Liver (tissue), 8 donors: ENCODE measurements at regions not wholly inside any gene's neighbourhood (a gene's known extent, or its start where the extent isn't known, plus 50 kb on each side); places are given as distances from the start of the nearest gene placed in this dataset.

Source experiments
- DNase-seq: peaks from one replicate; pipeline ENCODE4 v3.0.0-alpha.2; 2017; ENCODE audit warnings: low spot score
- H3K27ac ChIP-seq, 2 donors: one replicate each; pipeline ENCODE4 v1.7.0; 2013; ENCODE audit warnings: inconsistent platforms in 2 of 2, low read length in 2 of 2, control low read depth in 1 of 2, low read depth in 1 of 2, mild to moderate bottlenecking in 1 of 2
- H3K27me3 ChIP-seq, 4 donors: one replicate each; pipeline versions ENCODE4 v1.6.1 to v1.7.0; 2013; ENCODE audit warnings: low read length in 3 of 4, inconsistent platforms in 1 of 4, mild to moderate bottlenecking in 1 of 4, moderate library complexity in 1 of 4; ENCODE audit not compliant: control insufficient read depth in 4 of 4, insufficient read depth in 4 of 4
- H3K36me3 ChIP-seq, 4 donors: one replicate each; pipeline versions ENCODE4 v1.6.1 to v1.7.0; 2013; ENCODE audit warnings: low read length in 3 of 4, mild to moderate bottlenecking in 3 of 4, low read depth in 1 of 4, moderate library complexity in 1 of 4; ENCODE audit not compliant: control insufficient read depth in 4 of 4, insufficient read depth in 3 of 4
- H3K4me1 ChIP-seq, 4 donors: one replicate each; pipeline versions ENCODE4 v1.6.1 to v1.7.0; 2013; ENCODE audit warnings: low read length in 3 of 4, mild to moderate bottlenecking in 3 of 4, moderate library complexity in 1 of 4; ENCODE audit not compliant: control insufficient read depth in 4 of 4, insufficient read depth in 4 of 4
- H3K4me3 ChIP-seq, 3 donors: one replicate each; pipeline versions ENCODE4 v1.6.1 to v1.7.0; 2013; ENCODE audit warnings: low read length in 3 of 3, control low read depth in 1 of 3, low read depth in 1 of 3, mild to moderate bottlenecking in 1 of 3
- H3K9ac ChIP-seq, 2 donors: one replicate each; pipeline ENCODE4 v1.7.0; 2013; ENCODE audit warnings: low read length in 2 of 2, mild to moderate bottlenecking in 2 of 2, moderate library complexity in 2 of 2, control low read depth in 1 of 2, low read depth in 1 of 2
- H3K9me3 ChIP-seq, 4 donors: one replicate each; pipeline versions ENCODE4 v1.6.1 to v1.7.0; 2013; ENCODE audit warnings: low read length in 3 of 4; ENCODE audit not compliant: control insufficient read depth in 4 of 4
- EGR1 ChIP-seq, 2 donors: IDR thresholded peaks; 2 replicates each; pipeline ENCODE4 v1.6.1; 2016 to 2018; ENCODE audit warnings: antibody characterized with exemption in 2 of 2, low read depth in 2 of 2
- FOXA1 ChIP-seq: IDR thresholded peaks from 2 replicates; pipeline ENCODE4 v1.6.1; 2016; ENCODE audit warnings: antibody characterized with exemption
- FOXA2 ChIP-seq: IDR thresholded peaks from 2 replicates; pipeline ENCODE4 v1.6.1; 2016; ENCODE audit warnings: antibody characterized with exemption
- GABPA ChIP-seq, 2 donors: IDR thresholded peaks in 1 of 2; conservative IDR thresholded peaks in 1 of 2; 2 replicates each; pipeline ENCODE4 v1.6.1; 2016; ENCODE audit warnings: antibody characterized with exemption in 2 of 2, mild to moderate bottlenecking in 1 of 2, moderate library complexity in 1 of 2
- HNF4A ChIP-seq, 2 donors: conservative IDR thresholded peaks; 2 replicates each; pipeline ENCODE4 v1.6.1; 2016; ENCODE audit warnings: antibody characterized with exemption in 2 of 2, mild to moderate bottlenecking in 2 of 2
- HNF4G ChIP-seq: IDR thresholded peaks from 2 replicates; pipeline ENCODE4 v1.6.1; 2016; ENCODE audit warnings: antibody characterized with exemption
- JUND ChIP-seq, 2 donors: IDR thresholded peaks; 2 replicates each; pipeline ENCODE4 v1.6.1; 2016; ENCODE audit warnings: antibody characterized with exemption in 2 of 2
- NR2F2 ChIP-seq: IDR thresholded peaks from 2 replicates; pipeline ENCODE4 v1.6.1; 2016; ENCODE audit warnings: antibody characterized with exemption
- RAD21 ChIP-seq, 2 donors: IDR thresholded peaks; 2 replicates each; pipeline ENCODE4 v1.6.1; 2016; ENCODE audit warnings: antibody characterized with exemption in 2 of 2, mild to moderate bottlenecking in 2 of 2
- RXRA ChIP-seq, 2 donors: IDR thresholded peaks; 2 replicates each; pipeline ENCODE4 v1.6.1; 2017 to 2018; ENCODE audit warnings: antibody characterized with exemption in 2 of 2, mild to moderate bottlenecking in 1 of 2
- SP1 ChIP-seq: IDR thresholded peaks from 2 replicates; pipeline ENCODE4 v1.6.1; 2018; ENCODE audit warnings: antibody characterized with exemption, mild to moderate bottlenecking
- TAF1 ChIP-seq: conservative IDR thresholded peaks from 2 replicates; pipeline ENCODE4 v1.6.1; 2016; ENCODE audit warnings: antibody characterized with exemption, mild to moderate bottlenecking
- YY1 ChIP-seq: IDR thresholded peaks from 2 replicates; pipeline ENCODE4 v1.6.1; 2016; ENCODE audit warnings: antibody characterized with exemption, mild to moderate bottlenecking
- WGBS: extraction: QIAGEN DNeasy Blood & Tissue Kit; methylation state at CpG from one replicate; pipeline ENCODE4 v1.1.7; 2013; 5-methylcytosine and 5-hydroxymethylcytosine counted together
- TF ChIP-seq, protein P1 (sequence below): IDR thresholded peaks from 2 replicates; pipeline ENCODE4 v1.6.1; 2016; ENCODE audit warnings: antibody characterized with exemption
- TF ChIP-seq, protein P2 (sequence below): IDR thresholded peaks from 2 replicates; pipeline ENCODE4 v1.6.1; 2016; ENCODE audit warnings: antibody characterized with exemption
- TF ChIP-seq, protein P3 (sequence below): fragments of 150-350 bp; IDR thresholded peaks from 2 replicates; pipeline ENCODE4 v1.5.1; 2017; ENCODE audit warnings: improper control_type of control experiment, low read depth, low read length; ENCODE audit not compliant: missing input control
- TF ChIP-seq, protein P4 (sequence below): IDR thresholded peaks from 2 replicates; pipeline ENCODE4 v1.6.1; 2016; ENCODE audit warnings: antibody characterized with exemption
- TF ChIP-seq, protein P5 (sequence below): IDR thresholded peaks from 2 replicates; pipeline ENCODE4 v1.6.1; 2016; ENCODE audit warnings: antibody characterized with exemption, mild to moderate bottlenecking
- donor health status: healthy.
- donor health status: healthy.
- donor health status: healthy.
- donor health status: healthy.
- donor health status: healthy.

DNA sequence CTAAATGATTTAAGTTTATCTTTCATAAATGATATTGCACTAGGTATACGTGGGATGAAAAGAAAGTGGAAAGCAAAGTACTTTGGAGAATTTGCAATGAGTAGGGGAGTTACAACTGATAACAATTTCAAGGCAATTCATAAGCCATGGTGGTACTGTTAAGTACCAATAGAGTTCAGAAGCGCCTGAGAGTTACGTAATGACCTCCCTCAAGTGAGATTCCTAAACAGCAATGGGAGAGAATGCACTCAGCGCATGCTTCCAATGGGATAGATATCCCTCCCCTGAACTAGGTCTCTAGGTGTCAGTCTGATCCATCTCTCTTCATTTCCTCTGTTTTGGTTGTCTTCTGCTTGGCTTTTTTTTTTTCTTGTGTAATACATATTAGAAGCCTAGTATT, 249.3 kb downstream of the NNT start:
- H3K27me3 ChIP-seq, result no peaks in the 10 kb centered on the region
- WGBS, result 84% methylated on average over 4 of the region's 4 CpGs

DNA sequence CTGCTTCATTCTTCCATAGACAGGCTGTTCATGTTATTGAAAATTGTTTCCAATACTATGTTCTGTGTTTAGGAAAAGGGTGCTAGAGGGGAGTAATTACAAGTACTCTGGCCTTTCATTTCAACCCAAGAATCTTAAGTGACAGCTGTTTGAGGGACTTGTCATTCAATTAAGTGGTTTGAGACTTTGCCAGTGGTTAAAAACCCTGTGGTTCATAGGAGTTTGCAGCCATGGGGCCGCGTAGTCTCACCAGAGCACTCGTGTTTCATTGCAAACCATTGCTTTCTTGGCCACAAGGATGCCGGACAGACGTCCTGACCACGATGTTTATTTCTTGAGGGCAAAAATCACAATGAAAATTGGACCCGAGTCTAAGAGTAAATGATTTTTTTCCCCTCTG, 248.8 kb downstream of the NNT start:
- Histone ChIP-seq H3K9me3 (no peaks in the 10 kb centered on the region), H3K9ac (no peak overlapping the region), H3K27ac (no peak overlapping the region), H3K4me1 (no peaks in the 10 kb centered on the region), H3K36me3 (no peaks in the 10 kb centered on the region), H3K4me3 (no peak overlapping the region), H3K27me3 (no peaks in the 10 kb centered on the region)
- no peak for DNase-seq
- WGBS, result 79% methylated on average over 7 of the region's 7 CpGs
- TF ChIP-seq FOXA2, result no peak
- no peak for TF ChIP-seq RAD21 (IDR thresholded peaks at IDR 0.05)
- TF ChIP-seq, protein P1, sequence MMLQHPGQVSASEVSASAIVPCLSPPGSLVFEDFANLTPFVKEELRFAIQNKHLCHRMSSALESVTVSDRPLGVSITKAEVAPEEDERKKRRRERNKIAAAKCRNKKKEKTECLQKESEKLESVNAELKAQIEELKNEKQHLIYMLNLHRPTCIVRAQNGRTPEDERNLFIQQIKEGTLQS, result no peak
- no peak for TF ChIP-seq FOXA1
- TF ChIP-seq, protein P2, sequence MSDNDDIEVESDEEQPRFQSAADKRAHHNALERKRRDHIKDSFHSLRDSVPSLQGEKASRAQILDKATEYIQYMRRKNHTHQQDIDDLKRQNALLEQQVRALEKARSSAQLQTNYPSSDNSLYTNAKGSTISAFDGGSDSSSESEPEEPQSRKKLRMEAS, result no peak
- TF ChIP-seq SP1, result no peak
- no peak for TF ChIP-seq YY1
- TF ChIP-seq RXRA (IDR thresholded peaks at IDR 0.05), result no peak
- no peak for TF ChIP-seq JUND (IDR thresholded peaks at IDR 0.05)
- TF ChIP-seq NR2F2, result no peak
- no peak for TF ChIP-seq EGR1 (IDR thresholded peaks at IDR 0.05; ENCODE audit: low read depth in 2 of 2)
- TF ChIP-seq TAF1, result no peak
- TF ChIP-seq HNF4G, result no peak

More for the DNA sequence above, 249.3 kb downstream of the NNT start:
- no peak overlapping the region for H3K4me3 ChIP-seq
- H3K36me3 ChIP-seq, result no peaks in the 10 kb centered on the region
- no peak overlapping the region for H3K27ac ChIP-seq
- no peaks in the 10 kb centered on the region for H3K9me3 ChIP-seq
- no peak for DNase-seq
- H3K4me1 ChIP-seq, result no peaks in the 10 kb centered on the region
- no peak for TF ChIP-seq RXRA (IDR thresholded peaks at IDR 0.05)
- TF ChIP-seq, protein P3, sequence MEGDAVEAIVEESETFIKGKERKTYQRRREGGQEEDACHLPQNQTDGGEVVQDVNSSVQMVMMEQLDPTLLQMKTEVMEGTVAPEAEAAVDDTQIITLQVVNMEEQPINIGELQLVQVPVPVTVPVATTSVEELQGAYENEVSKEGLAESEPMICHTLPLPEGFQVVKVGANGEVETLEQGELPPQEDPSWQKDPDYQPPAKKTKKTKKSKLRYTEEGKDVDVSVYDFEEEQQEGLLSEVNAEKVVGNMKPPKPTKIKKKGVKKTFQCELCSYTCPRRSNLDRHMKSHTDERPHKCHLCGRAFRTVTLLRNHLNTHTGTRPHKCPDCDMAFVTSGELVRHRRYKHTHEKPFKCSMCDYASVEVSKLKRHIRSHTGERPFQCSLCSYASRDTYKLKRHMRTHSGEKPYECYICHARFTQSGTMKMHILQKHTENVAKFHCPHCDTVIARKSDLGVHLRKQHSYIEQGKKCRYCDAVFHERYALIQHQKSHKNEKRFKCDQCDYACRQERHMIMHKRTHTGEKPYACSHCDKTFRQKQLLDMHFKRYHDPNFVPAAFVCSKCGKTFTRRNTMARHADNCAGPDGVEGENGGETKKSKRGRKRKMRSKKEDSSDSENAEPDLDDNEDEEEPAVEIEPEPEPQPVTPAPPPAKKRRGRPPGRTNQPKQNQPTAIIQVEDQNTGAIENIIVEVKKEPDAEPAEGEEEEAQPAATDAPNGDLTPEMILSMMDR, result no peak
- TF ChIP-seq GABPA (IDR thresholded peaks at IDR 0.05 in 1 of 2, conservative IDR thresholded peaks at IDR 0.05 in 1 of 2), result no peak
- TF ChIP-seq, protein P2, result no peak
- TF ChIP-seq JUND (IDR thresholded peaks at IDR 0.05), result no peak
- TF ChIP-seq RAD21 (IDR thresholded peaks at IDR 0.05), result no peak
- TF ChIP-seq TAF1, result no peak
- TF ChIP-seq YY1, result no peak
- no peak for TF ChIP-seq EGR1 (IDR thresholded peaks at IDR 0.05; ENCODE audit: low read depth in 2 of 2)
- no peak for TF ChIP-seq SP1
- TF ChIP-seq FOXA2, result no peak
- TF ChIP-seq, protein P1, result no peak
- no peak for TF ChIP-seq HNF4A (conservative IDR thresholded peaks at IDR 0.05)
- TF ChIP-seq, protein P4, sequence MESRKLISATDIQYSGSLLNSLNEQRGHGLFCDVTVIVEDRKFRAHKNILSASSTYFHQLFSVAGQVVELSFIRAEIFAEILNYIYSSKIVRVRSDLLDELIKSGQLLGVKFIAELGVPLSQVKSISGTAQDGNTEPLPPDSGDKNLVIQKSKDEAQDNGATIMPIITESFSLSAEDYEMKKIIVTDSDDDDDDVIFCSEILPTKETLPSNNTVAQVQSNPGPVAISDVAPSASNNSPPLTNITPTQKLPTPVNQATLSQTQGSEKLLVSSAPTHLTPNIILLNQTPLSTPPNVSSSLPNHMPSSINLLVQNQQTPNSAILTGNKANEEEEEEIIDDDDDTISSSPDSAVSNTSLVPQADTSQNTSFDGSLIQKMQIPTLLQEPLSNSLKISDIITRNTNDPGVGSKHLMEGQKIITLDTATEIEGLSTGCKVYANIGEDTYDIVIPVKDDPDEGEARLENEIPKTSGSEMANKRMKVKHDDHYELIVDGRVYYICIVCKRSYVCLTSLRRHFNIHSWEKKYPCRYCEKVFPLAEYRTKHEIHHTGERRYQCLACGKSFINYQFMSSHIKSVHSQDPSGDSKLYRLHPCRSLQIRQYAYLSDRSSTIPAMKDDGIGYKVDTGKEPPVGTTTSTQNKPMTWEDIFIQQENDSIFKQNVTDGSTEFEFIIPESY, result no peak
- no peak for TF ChIP-seq HNF4G
- TF ChIP-seq, protein P5, sequence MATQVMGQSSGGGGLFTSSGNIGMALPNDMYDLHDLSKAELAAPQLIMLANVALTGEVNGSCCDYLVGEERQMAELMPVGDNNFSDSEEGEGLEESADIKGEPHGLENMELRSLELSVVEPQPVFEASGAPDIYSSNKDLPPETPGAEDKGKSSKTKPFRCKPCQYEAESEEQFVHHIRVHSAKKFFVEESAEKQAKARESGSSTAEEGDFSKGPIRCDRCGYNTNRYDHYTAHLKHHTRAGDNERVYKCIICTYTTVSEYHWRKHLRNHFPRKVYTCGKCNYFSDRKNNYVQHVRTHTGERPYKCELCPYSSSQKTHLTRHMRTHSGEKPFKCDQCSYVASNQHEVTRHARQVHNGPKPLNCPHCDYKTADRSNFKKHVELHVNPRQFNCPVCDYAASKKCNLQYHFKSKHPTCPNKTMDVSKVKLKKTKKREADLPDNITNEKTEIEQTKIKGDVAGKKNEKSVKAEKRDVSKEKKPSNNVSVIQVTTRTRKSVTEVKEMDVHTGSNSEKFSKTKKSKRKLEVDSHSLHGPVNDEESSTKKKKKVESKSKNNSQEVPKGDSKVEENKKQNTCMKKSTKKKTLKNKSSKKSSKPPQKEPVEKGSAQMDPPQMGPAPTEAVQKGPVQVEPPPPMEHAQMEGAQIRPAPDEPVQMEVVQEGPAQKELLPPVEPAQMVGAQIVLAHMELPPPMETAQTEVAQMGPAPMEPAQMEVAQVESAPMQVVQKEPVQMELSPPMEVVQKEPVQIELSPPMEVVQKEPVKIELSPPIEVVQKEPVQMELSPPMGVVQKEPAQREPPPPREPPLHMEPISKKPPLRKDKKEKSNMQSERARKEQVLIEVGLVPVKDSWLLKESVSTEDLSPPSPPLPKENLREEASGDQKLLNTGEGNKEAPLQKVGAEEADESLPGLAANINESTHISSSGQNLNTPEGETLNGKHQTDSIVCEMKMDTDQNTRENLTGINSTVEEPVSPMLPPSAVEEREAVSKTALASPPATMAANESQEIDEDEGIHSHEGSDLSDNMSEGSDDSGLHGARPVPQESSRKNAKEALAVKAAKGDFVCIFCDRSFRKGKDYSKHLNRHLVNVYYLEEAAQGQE, result no peak
- TF ChIP-seq FOXA1, result no peak
- TF ChIP-seq NR2F2, result no peak
- no peak overlapping the region for H3K9ac ChIP-seq
